Liver (tissue), 8 donors: ENCODE measurements at regions not wholly inside any gene's neighbourhood (a gene's known extent, or its start where the extent isn't known, plus 50 kb on each side); places are given as distances from the start of the nearest gene placed in this dataset.

Experiments used
- DNase-seq: peaks from one replicate; pipeline ENCODE4 v3.0.0-alpha.2; 2017; ENCODE audit warnings: low spot score
- H3K27ac ChIP-seq, 2 donors: one replicate each; pipeline ENCODE4 v1.7.0; 2013; ENCODE audit warnings: inconsistent platforms in 2 of 2, low read length in 2 of 2, control low read depth in 1 of 2, low read depth in 1 of 2, mild to moderate bottlenecking in 1 of 2
- H3K27me3 ChIP-seq, 4 donors: one replicate each; pipeline versions ENCODE4 v1.6.1 to v1.7.0; 2013; ENCODE audit warnings: low read length in 3 of 4, inconsistent platforms in 1 of 4, mild to moderate bottlenecking in 1 of 4, moderate library complexity in 1 of 4; ENCODE audit not compliant: control insufficient read depth in 4 of 4, insufficient read depth in 4 of 4
- H3K36me3 ChIP-seq, 4 donors: one replicate each; pipeline versions ENCODE4 v1.6.1 to v1.7.0; 2013; ENCODE audit warnings: low read length in 3 of 4, mild to moderate bottlenecking in 3 of 4, low read depth in 1 of 4, moderate library complexity in 1 of 4; ENCODE audit not compliant: control insufficient read depth in 4 of 4, insufficient read depth in 3 of 4
- H3K4me1 ChIP-seq, 4 donors: one replicate each; pipeline versions ENCODE4 v1.6.1 to v1.7.0; 2013; ENCODE audit warnings: low read length in 3 of 4, mild to moderate bottlenecking in 3 of 4, moderate library complexity in 1 of 4; ENCODE audit not compliant: control insufficient read depth in 4 of 4, insufficient read depth in 4 of 4
- H3K4me3 ChIP-seq, 3 donors: one replicate each; pipeline versions ENCODE4 v1.6.1 to v1.7.0; 2013; ENCODE audit warnings: low read length in 3 of 3, control low read depth in 1 of 3, low read depth in 1 of 3, mild to moderate bottlenecking in 1 of 3
- H3K9ac ChIP-seq, 2 donors: one replicate each; pipeline ENCODE4 v1.7.0; 2013; ENCODE audit warnings: low read length in 2 of 2, mild to moderate bottlenecking in 2 of 2, moderate library complexity in 2 of 2, control low read depth in 1 of 2, low read depth in 1 of 2
- H3K9me3 ChIP-seq, 4 donors: one replicate each; pipeline versions ENCODE4 v1.6.1 to v1.7.0; 2013; ENCODE audit warnings: low read length in 3 of 4; ENCODE audit not compliant: control insufficient read depth in 4 of 4
- ATF3 ChIP-seq: IDR thresholded peaks from 2 replicates; pipeline ENCODE4 v1.6.1; 2016; ENCODE audit warnings: antibody characterized with exemption
- CTCF ChIP-seq: fragments of 150-350 bp; IDR thresholded peaks from 2 replicates; pipeline ENCODE4 v1.5.1; 2017; ENCODE audit warnings: improper control_type of control experiment, low read depth, low read length; ENCODE audit not compliant: missing input control
- EGR1 ChIP-seq, 2 donors: IDR thresholded peaks; 2 replicates each; pipeline ENCODE4 v1.6.1; 2016 to 2018; ENCODE audit warnings: antibody characterized with exemption in 2 of 2, low read depth in 2 of 2
- FOXA1 ChIP-seq: IDR thresholded peaks from 2 replicates; pipeline ENCODE4 v1.6.1; 2016; ENCODE audit warnings: antibody characterized with exemption
- FOXA2 ChIP-seq: IDR thresholded peaks from 2 replicates; pipeline ENCODE4 v1.6.1; 2016; ENCODE audit warnings: antibody characterized with exemption
- GABPA ChIP-seq, 2 donors: IDR thresholded peaks in 1 of 2; conservative IDR thresholded peaks in 1 of 2; 2 replicates each; pipeline ENCODE4 v1.6.1; 2016; ENCODE audit warnings: antibody characterized with exemption in 2 of 2, mild to moderate bottlenecking in 1 of 2, moderate library complexity in 1 of 2
- HNF4A ChIP-seq, 2 donors: conservative IDR thresholded peaks; 2 replicates each; pipeline ENCODE4 v1.6.1; 2016; ENCODE audit warnings: antibody characterized with exemption in 2 of 2, mild to moderate bottlenecking in 2 of 2
- HNF4G ChIP-seq: IDR thresholded peaks from 2 replicates; pipeline ENCODE4 v1.6.1; 2016; ENCODE audit warnings: antibody characterized with exemption
- JUND ChIP-seq, 2 donors: IDR thresholded peaks; 2 replicates each; pipeline ENCODE4 v1.6.1; 2016; ENCODE audit warnings: antibody characterized with exemption in 2 of 2
- MAX ChIP-seq: IDR thresholded peaks from 2 replicates; pipeline ENCODE4 v1.6.1; 2016; ENCODE audit warnings: antibody characterized with exemption
- NR2F2 ChIP-seq: IDR thresholded peaks from 2 replicates; pipeline ENCODE4 v1.6.1; 2016; ENCODE audit warnings: antibody characterized with exemption
- RAD21 ChIP-seq, 2 donors: IDR thresholded peaks; 2 replicates each; pipeline ENCODE4 v1.6.1; 2016; ENCODE audit warnings: antibody characterized with exemption in 2 of 2, mild to moderate bottlenecking in 2 of 2
- REST ChIP-seq: IDR thresholded peaks from 2 replicates; pipeline ENCODE4 v1.6.1; 2016; ENCODE audit warnings: antibody characterized with exemption, mild to moderate bottlenecking
- RXRA ChIP-seq, 2 donors: IDR thresholded peaks; 2 replicates each; pipeline ENCODE4 v1.6.1; 2017 to 2018; ENCODE audit warnings: antibody characterized with exemption in 2 of 2, mild to moderate bottlenecking in 1 of 2
- SP1 ChIP-seq: IDR thresholded peaks from 2 replicates; pipeline ENCODE4 v1.6.1; 2018; ENCODE audit warnings: antibody characterized with exemption, mild to moderate bottlenecking
- TAF1 ChIP-seq: conservative IDR thresholded peaks from 2 replicates; pipeline ENCODE4 v1.6.1; 2016; ENCODE audit warnings: antibody characterized with exemption, mild to moderate bottlenecking
- YY1 ChIP-seq: IDR thresholded peaks from 2 replicates; pipeline ENCODE4 v1.6.1; 2016; ENCODE audit warnings: antibody characterized with exemption, mild to moderate bottlenecking
- WGBS: extraction: QIAGEN DNeasy Blood & Tissue Kit; methylation state at CpG from one replicate; pipeline ENCODE4 v1.1.7; 2013; 5-methylcytosine and 5-hydroxymethylcytosine counted together
- TF ChIP-seq, protein P1 (sequence below): IDR thresholded peaks from 2 replicates; pipeline ENCODE4 v1.6.1; 2016; ENCODE audit warnings: antibody characterized with exemption
- donor health status: healthy.
- donor health status: healthy.
- donor health status: healthy.
- donor health status: healthy.
- donor health status: healthy.

DNA sequence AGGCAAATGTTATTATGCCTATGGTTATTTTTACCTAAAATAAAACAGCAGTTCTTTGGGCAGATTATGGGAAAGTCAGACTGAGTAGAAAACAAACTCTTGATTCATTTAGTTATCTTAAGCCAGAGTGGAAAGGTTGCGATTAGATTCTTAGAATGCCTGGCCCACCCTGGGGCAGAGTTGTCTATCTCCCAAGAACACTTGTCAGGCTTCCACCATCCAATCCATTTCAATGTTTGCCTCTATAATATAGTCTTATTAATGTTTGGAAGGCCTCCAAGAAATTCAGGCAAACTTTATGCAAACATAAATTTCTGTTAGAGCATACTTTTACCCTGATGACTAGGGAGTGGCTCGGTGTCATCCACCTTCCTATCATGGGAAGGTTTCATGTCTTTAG lies 207.0 kb downstream of the SLITRK6 start:
- Histone ChIP-seq H3K9me3 (peaks cover 0 to 4% (median 0%) of the 10 kb centered on the region in 4 donors), H3K36me3 (no peaks in the 10 kb centered on the region), H3K27me3 (no peaks in the 10 kb centered on the region), H3K4me1 (no peaks in the 10 kb centered on the region), H3K9ac (no peak overlapping the region), H3K4me3 (no peak overlapping the region), H3K27ac (no peak overlapping the region)
- DNase-seq, result no peak
- TF ChIP-seq, protein P1, sequence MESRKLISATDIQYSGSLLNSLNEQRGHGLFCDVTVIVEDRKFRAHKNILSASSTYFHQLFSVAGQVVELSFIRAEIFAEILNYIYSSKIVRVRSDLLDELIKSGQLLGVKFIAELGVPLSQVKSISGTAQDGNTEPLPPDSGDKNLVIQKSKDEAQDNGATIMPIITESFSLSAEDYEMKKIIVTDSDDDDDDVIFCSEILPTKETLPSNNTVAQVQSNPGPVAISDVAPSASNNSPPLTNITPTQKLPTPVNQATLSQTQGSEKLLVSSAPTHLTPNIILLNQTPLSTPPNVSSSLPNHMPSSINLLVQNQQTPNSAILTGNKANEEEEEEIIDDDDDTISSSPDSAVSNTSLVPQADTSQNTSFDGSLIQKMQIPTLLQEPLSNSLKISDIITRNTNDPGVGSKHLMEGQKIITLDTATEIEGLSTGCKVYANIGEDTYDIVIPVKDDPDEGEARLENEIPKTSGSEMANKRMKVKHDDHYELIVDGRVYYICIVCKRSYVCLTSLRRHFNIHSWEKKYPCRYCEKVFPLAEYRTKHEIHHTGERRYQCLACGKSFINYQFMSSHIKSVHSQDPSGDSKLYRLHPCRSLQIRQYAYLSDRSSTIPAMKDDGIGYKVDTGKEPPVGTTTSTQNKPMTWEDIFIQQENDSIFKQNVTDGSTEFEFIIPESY, result no peak
- no peak for TF ChIP-seq NR2F2
- WGBS, result 70% methylated on average over 2 of the region's 2 CpGs

GRCh38 chr13:85590231-85590931 lies 208.8 kb downstream of the SLITRK6 start:
- Histone ChIP-seq H3K4me1 (no peaks in the 10 kb centered on the region), H3K27ac (no peak overlapping the region), H3K36me3 (no peaks in the 10 kb centered on the region), H3K27me3 (no peaks in the 10 kb centered on the region), H3K4me3 (no peak overlapping the region), H3K9me3 (peaks cover 0 to 6% (median 0%) of the 10 kb centered on the region in 4 donors), H3K9ac (no peak overlapping the region)
- WGBS, result 73% methylated on average over 2 of the region's 2 CpGs
- TF ChIP-seq HNF4G (no peak), RXRA (IDR thresholded peaks at IDR 0.05) (no peak), SP1 (no peak), NR2F2 (no peak), EGR1 (IDR thresholded peaks at IDR 0.05; ENCODE audit: low read depth in 2 of 2) (no peak), REST (no peak), YY1 (no peak), HNF4A (conservative IDR thresholded peaks at IDR 0.05) (no peak), ATF3 (no peak), CTCF (no peak), GABPA (IDR thresholded peaks at IDR 0.05 in 1 of 2, conservative IDR thresholded peaks at IDR 0.05 in 1 of 2) (no peak), RAD21 (IDR thresholded peaks at IDR 0.05) (no peak), JUND (IDR thresholded peaks at IDR 0.05) (no peak), MAX (no peak), TAF1 (no peak), FOXA1 (no peak), FOXA2 (no peak)
- TF ChIP-seq, protein P1, result no peak
- no peak for DNase-seq
